Endothelial cell of umbilical vein (primary cell): ENCODE measurements at regions not wholly inside any gene's neighbourhood (a gene's known extent, or its start where the extent isn't known, plus 50 kb on each side); places are given as distances from the start of the nearest gene placed in this dataset.

Experiments
- BruUV-seq: library from RNA; stranded (reverse); fragments of 400-500 nt; replicated peaks from 2 replicates; lab custom pipeline; 2021; lab: Mats Ljungman, UMichigan
- CTCF ChIA-PET: fragments of 300-600, 350-600 bp; sonication (Branson Sonifier 250); formaldehyde crosslinking; loops from one replicate; lab custom pipeline; 2021; ENCODE audit warnings: antibody characterized with exemption, inconsistent platforms; lab: Charles Lee
- POLR2A ChIA-PET: fragments of 300-600, 350-600 bp; sonication (Branson Sonifier 250); formaldehyde crosslinking; loops from one replicate; lab custom pipeline; 2021; ENCODE audit warnings: antibody characterized with exemption, inconsistent platforms; lab: Charles Lee
- DNase-seq: peaks from one replicate; pipeline ENCODE4 v3.0.0-alpha.2; 2011; ENCODE audit warnings: low read depth, low spot score
- FAIRE-seq: peaks from 2 replicates; lab custom pipeline; 2011; peaks lifted over from hg19 to GRCh38; lab: Jason Lieb, UNC
- H2AFZ ChIP-seq: 2 replicates; pipeline ENCODE4 v1.6.0; 2012; ENCODE audit warnings: low read depth, low read length, control low read depth, inconsistent platforms
- H3K27ac ChIP-seq: 2 replicates; pipeline ENCODE4 v1.5.1; 2011; ENCODE audit warnings: low read depth, mild to moderate bottlenecking, control low read depth, low read length, moderate library complexity; ENCODE audit not compliant: insufficient read depth
- H3K27me3 ChIP-seq, 2 experiments: 2 replicates each; pipeline versions ENCODE4 v1.6.0 to v1.6.1; 2011; ENCODE audit warnings: low read length in 2 of 2, mixed read lengths in 1 of 2; ENCODE audit not compliant: control insufficient read depth in 2 of 2, insufficient read depth in 2 of 2
- H3K36me3 ChIP-seq, 2 experiments: 2 replicates in 1 of 2; 3 replicates in 1 of 2; pipeline ENCODE4 v1.5.1; 2011; ENCODE audit warnings: low read length in 2 of 2, mild to moderate bottlenecking in 1 of 2, moderate library complexity in 1 of 2; ENCODE audit not compliant: control insufficient read depth in 2 of 2, insufficient read depth in 2 of 2; ENCODE audit errors: extremely low read depth in 1 of 2
- H3K4me1 ChIP-seq: 3 replicates; pipeline ENCODE4 v1.5.1; 2011; ENCODE audit warnings: mild to moderate bottlenecking, low read length; ENCODE audit not compliant: control insufficient read depth, insufficient read depth; ENCODE audit errors: extremely low read depth
- H3K4me2 ChIP-seq: 2 replicates; pipeline ENCODE4 v1.6.1; 2011; ENCODE audit warnings: low read length, control low read depth, mixed read lengths; ENCODE audit not compliant: insufficient read depth
- H3K4me3 ChIP-seq, 3 experiments: fragments of 200-600 bp in 1 of 3; sonication (generic), shearing (Covaris generic) in 1 of 3; replicated peaks in 1 of 3; 2 replicates each; pipeline ENCODE4 v1.5.1; 2011 to 2016; ENCODE audit warnings: control low read depth in 3 of 3, low read length in 3 of 3, mild to moderate bottlenecking in 2 of 3, inconsistent platforms in 1 of 3, low read depth in 1 of 3, moderate library complexity in 1 of 3; ENCODE audit not compliant: insufficient read depth in 1 of 3
- H3K79me2 ChIP-seq: 2 replicates; pipeline ENCODE4 v1.6.0; 2012; ENCODE audit warnings: low read length, inconsistent platforms; ENCODE audit not compliant: control insufficient read depth, insufficient read depth
- H3K9ac ChIP-seq: replicated peaks from 2 replicates; pipeline ENCODE3; 2011; ENCODE audit warnings: low read length, control low read depth; ENCODE audit not compliant: insufficient read depth; ENCODE audit errors: extremely low read depth
- H3K9me1 ChIP-seq: replicated peaks from 3 replicates; pipeline ENCODE4 v1.6.0; 2011; ENCODE audit warnings: mild to moderate bottlenecking, low read length; ENCODE audit not compliant: control insufficient read depth, insufficient read depth; ENCODE audit errors: extremely low read depth
- H3K9me3 ChIP-seq: replicated peaks from 2 replicates; pipeline ENCODE4 v1.5.1; 2012; ENCODE audit warnings: low read length, inconsistent platforms; ENCODE audit not compliant: control insufficient read depth, insufficient read depth
- H4K20me1 ChIP-seq: replicated peaks from 2 replicates; pipeline ENCODE3; 2011; ENCODE audit warnings: mild to moderate bottlenecking, low read length; ENCODE audit not compliant: control insufficient read depth, insufficient read depth; ENCODE audit errors: extremely low read depth
- CTCF ChIP-seq, 2 donors: IDR thresholded peaks; 1 replicate in 1 of 2; 2 replicates in 1 of 2; pipeline ENCODE4 v1.5.1; 2011; ENCODE audit warnings: low read length in 2 of 2, mild to moderate bottlenecking in 2 of 2, moderate library complexity in 2 of 2, control low read depth in 1 of 2, inconsistent platforms in 1 of 2, low read depth in 1 of 2; ENCODE audit not compliant: insufficient read depth in 1 of 2; ENCODE audit errors: extremely low read depth in 1 of 2
- EZH2 ChIP-seq: IDR thresholded peaks from 2 replicates; pipeline ENCODE4 v1.6.1; 2012; ENCODE audit warnings: borderline replicate concordance, low read depth, mild to moderate bottlenecking, moderate library complexity, low read length, inconsistent platforms; ENCODE audit not compliant: severe bottlenecking
- FOS ChIP-seq: IDR thresholded peaks from 2 replicates; pipeline ENCODE4 v1.6.1; 2011; ENCODE audit warnings: mild to moderate bottlenecking, low read length, moderate library complexity, borderline replicate concordance; ENCODE audit not compliant: insufficient read depth
- GATA2 ChIP-seq: IDR thresholded peaks from 2 replicates; pipeline ENCODE4 v1.7.0; 2011; ENCODE audit warnings: low read depth, mild to moderate bottlenecking, moderate library complexity, mixed read lengths, low read length; ENCODE audit not compliant: insufficient read length, insufficient read depth
- JUN ChIP-seq: IDR thresholded peaks from 2 replicates; pipeline ENCODE4 v1.6.1; 2011; ENCODE audit warnings: borderline replicate concordance, low read depth; ENCODE audit not compliant: insufficient read length, insufficient read depth
- MAX ChIP-seq: IDR thresholded peaks from 2 replicates; pipeline ENCODE4 v1.6.1; 2011; ENCODE audit not compliant: insufficient read depth, insufficient read length
- MYC ChIP-seq: IDR thresholded peaks from one replicate; pipeline ENCODE4 v1.6.1; 2011; ENCODE audit warnings: mild to moderate bottlenecking, low read depth, low read length
- POLR2A ChIP-seq: IDR thresholded peaks from 2 replicates; pipeline ENCODE4 v1.6.1; 2012; ENCODE audit warnings: low read depth, mild to moderate bottlenecking, control low read depth, low read length
- POLR2AphosphoS5 ChIP-seq: IDR thresholded peaks from 2 replicates; pipeline ENCODE4 v1.6.1; 2012; ENCODE audit warnings: low read depth, mild to moderate bottlenecking, control low read depth, low read length, moderate library complexity; ENCODE audit not compliant: insufficient read depth
- dilution Hi-C: fragments of 300-500 bp; cut with MboI; formaldehyde crosslinking; loops from one replicate; pipeline ENCODE4 v1.15.0; 2019; ENCODE audit warnings: low sequenced_read_pairs; ENCODE audit not compliant: extremely low pct_ligation_motif_present
- intact Hi-C: fragments of 100-400 bp; cut with micrococcal nuclease; formaldehyde crosslinking; loops from one replicate; pipeline ENCODE4 v1.10.0; 2022

GRCh38 chr13:99896369-99897075, 75.0 kb downstream of the ZIC5 start:
- FAIRE-seq = no peak
- POLR2A ChIA-PET = no interaction called here
- intact Hi-C loops = no loop called here

More at GRCh38 chr13:99896369-99897075, 75.0 kb downstream of the ZIC5 start:
- no peak for TF ChIP-seq POLR2AphosphoS5
- TF ChIP-seq EZH2 = no peak
- no peak for TF ChIP-seq FOS
- TF ChIP-seq GATA2 = no peak
- TF ChIP-seq POLR2A = no peak
- no peak for TF ChIP-seq MAX
- no peak for TF ChIP-seq JUN
- TF ChIP-seq CTCF (IDR thresholded peaks at IDR 0.05; ENCODE audit: extremely low read depth in 1 of 2, insufficient read depth in 1 of 2, low read depth in 1 of 2, low read length in 2 of 2) = no peak
- no peak for TF ChIP-seq MYC
- DNase-seq = no peak
- CTCF ChIA-PET = no interaction called here
- no peaks in the 10 kb centered on the region for H3K9me1 ChIP-seq
- peaks cover 5% of the 10 kb centered on the region for H3K4me1 ChIP-seq
- H3K9me3 ChIP-seq = no peaks in the 10 kb centered on the region
- H3K79me2 ChIP-seq = no peaks in the 10 kb centered on the region
- H3K36me3 ChIP-seq = no peaks in the 10 kb centered on the region
- no peak overlapping the region for H3K4me3 ChIP-seq
- H3K4me2 ChIP-seq = no peak overlapping the region
- H3K9ac ChIP-seq = no peak overlapping the region
- H3K27me3 ChIP-seq = peaks cover 40 to 51% of the 10 kb centered on the region in 2 experiments
- no TSS peak for BruUV-seq
- H4K20me1 ChIP-seq = no peaks in the 10 kb centered on the region
- H2AFZ ChIP-seq = no peak overlapping the region
- dilution Hi-C loops = no loop called here
- no peak overlapping the region for H3K27ac ChIP-seq
